ENCODE measurements at regions not wholly inside any gene's neighbourhood (a gene's known extent, or its start where the extent isn't known, plus 50 kb on each side); places are given as distances from the start of the nearest gene placed in this dataset.
"Not testable (repeated sequence)": the region's sequence is repeated elsewhere in the genome, so short reads cannot be mapped to it uniquely, and the experiment has no call there.

DNA sequence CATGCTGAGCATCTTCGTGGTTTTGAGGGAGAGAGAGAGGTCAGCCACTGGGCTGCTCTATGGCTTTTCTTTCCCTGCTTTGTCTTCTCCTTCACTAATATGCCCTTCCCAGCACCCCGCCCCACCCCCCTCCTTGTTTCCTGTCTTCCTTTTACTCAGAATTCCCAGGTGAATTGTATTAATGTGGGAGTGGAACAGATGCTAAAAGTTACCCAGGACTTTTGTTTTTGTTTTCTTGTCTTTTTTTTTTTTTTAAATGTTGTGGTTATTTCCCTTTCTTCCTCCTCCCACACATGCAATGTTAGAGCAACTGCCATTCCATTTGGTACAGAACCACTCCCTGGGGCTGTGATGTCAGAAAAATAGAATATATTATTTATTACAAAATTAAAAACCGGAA is 442.7 kb upstream of the CD180 start:
- Histone ChIP-seq H3K4me3 (no peak overlapping the region), H3K4me1 (peaks cover 0 to 30% (median 4%) of the 10 kb centered on the region in 4 donors), H3K27me3 (no peaks in the 10 kb centered on the region), H3K27ac (peak overlapping the region in 3 of 4 donors; percentile 5 to 65 (median 60)), H3K36me3 (no peaks in the 10 kb centered on the region), H3K9me3 (peaks cover 0 to 5% (median 0%) of the 10 kb centered on the region in 4 donors)
- TF ChIP-seq, protein P1, sequence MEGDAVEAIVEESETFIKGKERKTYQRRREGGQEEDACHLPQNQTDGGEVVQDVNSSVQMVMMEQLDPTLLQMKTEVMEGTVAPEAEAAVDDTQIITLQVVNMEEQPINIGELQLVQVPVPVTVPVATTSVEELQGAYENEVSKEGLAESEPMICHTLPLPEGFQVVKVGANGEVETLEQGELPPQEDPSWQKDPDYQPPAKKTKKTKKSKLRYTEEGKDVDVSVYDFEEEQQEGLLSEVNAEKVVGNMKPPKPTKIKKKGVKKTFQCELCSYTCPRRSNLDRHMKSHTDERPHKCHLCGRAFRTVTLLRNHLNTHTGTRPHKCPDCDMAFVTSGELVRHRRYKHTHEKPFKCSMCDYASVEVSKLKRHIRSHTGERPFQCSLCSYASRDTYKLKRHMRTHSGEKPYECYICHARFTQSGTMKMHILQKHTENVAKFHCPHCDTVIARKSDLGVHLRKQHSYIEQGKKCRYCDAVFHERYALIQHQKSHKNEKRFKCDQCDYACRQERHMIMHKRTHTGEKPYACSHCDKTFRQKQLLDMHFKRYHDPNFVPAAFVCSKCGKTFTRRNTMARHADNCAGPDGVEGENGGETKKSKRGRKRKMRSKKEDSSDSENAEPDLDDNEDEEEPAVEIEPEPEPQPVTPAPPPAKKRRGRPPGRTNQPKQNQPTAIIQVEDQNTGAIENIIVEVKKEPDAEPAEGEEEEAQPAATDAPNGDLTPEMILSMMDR (IDR thresholded peaks at IDR 0.05): no peak
- TF ChIP-seq EP300 (IDR thresholded peaks at IDR 0.05) (no peak), POLR2A (IDR thresholded peaks at IDR 0.05) (no peak)
- WGBS, 2 donors: 46 to 48% methylated on average over 3 of the region's 3 CpGs
- DNase-seq (ENCODE audit: low spot score in 2 of 2): peak; percentile 48 to 55

DNA sequence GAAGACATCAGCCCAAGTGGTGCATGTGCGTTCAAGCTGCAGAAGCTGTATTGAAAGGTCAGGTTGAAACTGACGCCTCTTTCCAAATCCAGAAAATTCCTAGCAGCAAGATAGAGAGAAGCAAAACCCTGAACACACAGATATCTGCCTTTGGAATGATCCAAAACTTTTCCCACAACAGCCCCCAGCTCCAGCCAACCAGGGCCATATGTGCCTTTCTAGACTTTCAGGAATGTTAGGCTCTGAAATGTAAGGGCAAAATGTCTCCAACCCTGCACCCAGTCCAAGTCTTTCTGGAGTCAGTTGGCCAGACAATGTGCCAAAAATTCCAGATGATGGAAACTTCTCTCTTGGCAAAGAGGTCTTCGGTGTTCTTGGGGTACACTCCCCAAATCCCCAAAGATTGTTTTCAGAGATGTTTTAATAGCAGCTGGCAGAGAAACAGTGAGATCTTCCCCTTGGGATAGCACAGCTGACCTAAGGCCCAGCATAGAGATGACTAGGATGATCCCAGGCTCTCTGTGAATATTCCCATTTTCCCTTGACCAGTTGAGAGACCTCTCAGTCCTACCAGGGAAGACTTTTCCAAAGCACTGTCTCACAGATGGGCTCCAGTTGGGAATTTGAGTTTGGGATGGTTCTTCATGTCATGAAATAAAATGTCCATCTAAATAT is 440.4 kb upstream of the CD180 start:
- peaks cover 0 to 7% (median 0%) of the 10 kb centered on the region in 3 donors for H3K36me3 ChIP-seq
- no peaks in the 10 kb centered on the region for H3K27me3 ChIP-seq
- no peak for TF ChIP-seq POLR2A (IDR thresholded peaks at IDR 0.05)
- no peak for TF ChIP-seq EP300 (IDR thresholded peaks at IDR 0.05)
- TF ChIP-seq, protein P1 (IDR thresholded peaks at IDR 0.05): no peak
- 67% methylated on average over 3 of the region's 3 CpGs for WGBS, 2 donors
- no peak overlapping the region for H3K4me3 ChIP-seq
- peak overlapping the region in 2 of 4 donors; percentile 33 to 37 for H3K27ac ChIP-seq
- no peak for DNase-seq (ENCODE audit: low spot score in 2 of 2)
- H3K9me3 ChIP-seq: no peaks in the 10 kb centered on the region
- peaks cover 0 to 30% (median 4%) of the 10 kb centered on the region in 4 donors for H3K4me1 ChIP-seq

DNA sequence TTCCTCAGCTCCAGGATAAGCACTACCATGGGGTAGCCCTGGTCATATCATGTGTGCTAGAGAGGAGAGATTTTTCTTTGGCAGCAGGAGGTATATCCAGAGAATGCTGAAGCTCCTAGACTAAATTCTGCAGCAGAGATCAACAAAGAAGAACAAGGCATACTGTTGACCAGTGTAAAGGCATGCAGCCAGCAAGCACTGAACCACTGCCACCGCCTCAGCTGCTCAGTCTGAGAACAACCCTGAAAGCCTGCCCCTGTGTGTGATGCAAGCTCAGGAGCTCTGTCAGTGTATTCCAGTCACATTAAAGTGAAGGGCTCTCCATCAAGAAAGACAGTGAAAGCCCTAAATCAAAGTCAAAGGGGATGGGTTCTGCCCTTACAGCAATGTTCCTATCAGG is 439.5 kb upstream of the CD180 start:
- H3K27me3 ChIP-seq: no peaks in the 10 kb centered on the region
- no peaks in the 10 kb centered on the region for H3K9me3 ChIP-seq
- peaks cover 0 to 30% (median 4%) of the 10 kb centered on the region in 4 donors for H3K4me1 ChIP-seq
- peak overlapping the region in 2 of 4 donors; percentile 37 to 58 for H3K27ac ChIP-seq
- WGBS, 2 donors: 29 to 45% methylated on average over 1 of the region's 1 CpG
- peaks cover 0 to 7% (median 0%) of the 10 kb centered on the region in 3 donors for H3K36me3 ChIP-seq
- H3K4me3 ChIP-seq: no peak overlapping the region
- TF ChIP-seq, protein P1 (IDR thresholded peaks at IDR 0.05): no peak
- TF ChIP-seq EP300 (IDR thresholded peaks at IDR 0.05) (no peak), POLR2A (IDR thresholded peaks at IDR 0.05) (no peak)
- peak; percentile 42 to 53 for DNase-seq (ENCODE audit: low spot score in 2 of 2)

DNA sequence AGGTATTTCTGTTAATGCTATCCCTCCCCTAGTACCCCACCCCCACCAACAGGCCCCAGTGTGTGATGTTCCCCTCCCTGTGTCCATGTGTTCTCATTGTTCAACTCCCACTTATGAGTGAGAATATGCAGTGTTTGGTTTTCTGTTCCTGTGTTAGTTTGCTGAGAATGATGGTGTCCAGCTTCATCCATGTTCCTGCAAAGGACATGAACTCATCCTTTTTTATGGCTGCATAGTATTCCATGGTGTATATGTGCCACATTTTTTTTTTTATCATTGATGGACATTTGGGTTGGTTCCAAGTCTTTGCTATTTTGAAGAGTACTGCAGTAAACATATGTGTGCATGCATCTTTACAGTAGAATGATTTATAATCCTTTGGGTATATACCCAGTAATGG is 430.5 kb upstream of the CD180 start:
- not testable (repeated sequence) for H3K9me3 ChIP-seq; H3K36me3 ChIP-seq; H3K27ac ChIP-seq; H3K4me1 ChIP-seq; DNase-seq (ENCODE audit: low spot score in 2 of 2); H3K27me3 ChIP-seq; H3K4me3 ChIP-seq

DNA sequence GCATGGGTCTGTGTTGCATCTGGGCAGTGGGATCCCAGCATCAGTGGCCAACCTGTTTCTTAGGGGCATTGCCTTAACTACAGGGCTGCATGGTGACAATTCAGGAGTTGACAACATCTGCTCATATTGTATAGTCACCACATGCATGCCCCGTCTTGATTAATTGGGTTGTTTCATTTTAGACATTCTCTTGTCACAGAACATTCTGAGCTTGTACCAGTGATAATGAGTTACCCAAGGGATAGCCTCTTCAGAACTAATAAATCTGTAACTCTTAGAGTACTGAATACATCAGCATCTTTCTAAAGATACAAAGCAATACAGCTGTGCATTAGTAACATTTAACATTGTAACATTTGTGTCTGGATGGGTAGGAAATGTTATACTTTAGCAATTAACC is 426.5 kb upstream of the CD180 start:
- Histone ChIP-seq H3K27me3 (no peaks in the 10 kb centered on the region), H3K4me1 (peaks cover 0 to 17% (median 0%) of the 10 kb centered on the region in 4 donors), H3K36me3 (no peaks in the 10 kb centered on the region), H3K27ac (no peak overlapping the region), H3K4me3 (no peak overlapping the region), H3K9me3 (peaks cover 0 to 5% (median 0%) of the 10 kb centered on the region in 4 donors)
- DNase-seq (ENCODE audit: low spot score in 2 of 2): no peak
- TF ChIP-seq POLR2A (IDR thresholded peaks at IDR 0.05): no peak
- TF ChIP-seq, protein P1 (IDR thresholded peaks at IDR 0.05): no peak
- TF ChIP-seq EP300 (IDR thresholded peaks at IDR 0.05): no peak
- WGBS, 2 donors: 95 to 96% methylated on average over 1 of the region's 1 CpG

All from tibial nerve (tissue), 4 donors.